GM19468 (cell line): ENCODE measurements at regions not wholly inside any gene's neighbourhood (a gene's known extent, or its start where the extent isn't known, plus 50 kb on each side); places are given as distances from the start of the nearest gene placed in this dataset.
A peak's percentile ranks its signal among the peaks of the same experiment; 100 is the strongest.

Experiments
- ATAC-seq: cut with Tn5 transposase; IDR thresholded peaks from one replicate; pipeline ENCODE4 v1.9.1; 2021; ENCODE audit warnings: mild to moderate bottlenecking, moderate library complexity, moderate number of reproducible peaks; ENCODE audit not compliant: unreplicated experiment; ENCODE audit errors: extremely low read depth

DNA sequence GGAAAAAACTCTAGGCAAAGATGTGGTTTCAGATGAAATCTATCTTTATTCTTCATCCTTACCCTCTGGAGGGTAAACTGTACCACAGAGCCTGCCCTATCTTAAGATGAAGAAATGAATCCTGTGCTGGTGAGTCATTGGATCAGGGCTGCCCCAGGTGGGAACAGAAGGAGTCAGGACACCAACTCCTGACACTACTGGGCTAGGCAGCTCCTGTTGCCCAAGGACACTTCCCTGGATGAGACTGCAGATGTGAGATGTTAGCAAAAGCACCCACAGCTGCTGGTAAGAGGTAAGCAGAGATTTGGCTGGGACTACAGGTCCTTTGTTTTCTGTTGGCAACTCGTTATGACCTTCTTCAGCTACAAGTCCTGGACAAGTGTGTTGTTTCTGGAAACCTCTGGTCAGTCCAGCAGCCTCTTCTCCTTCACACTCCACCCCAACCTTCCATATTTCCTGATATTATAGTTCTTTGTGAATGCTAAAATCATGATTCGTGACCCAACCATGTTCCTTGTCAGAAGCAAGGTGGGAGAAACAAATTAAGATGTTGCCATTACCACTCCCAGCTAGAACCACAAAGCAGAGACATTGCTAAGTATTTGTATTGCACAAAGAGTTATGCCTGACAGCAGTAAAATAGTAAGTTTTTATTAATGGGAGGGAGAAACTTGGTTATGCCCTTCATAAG lies 104.2 kb upstream of the TGFBR2 start:
- ATAC-seq = no peak

DNA sequence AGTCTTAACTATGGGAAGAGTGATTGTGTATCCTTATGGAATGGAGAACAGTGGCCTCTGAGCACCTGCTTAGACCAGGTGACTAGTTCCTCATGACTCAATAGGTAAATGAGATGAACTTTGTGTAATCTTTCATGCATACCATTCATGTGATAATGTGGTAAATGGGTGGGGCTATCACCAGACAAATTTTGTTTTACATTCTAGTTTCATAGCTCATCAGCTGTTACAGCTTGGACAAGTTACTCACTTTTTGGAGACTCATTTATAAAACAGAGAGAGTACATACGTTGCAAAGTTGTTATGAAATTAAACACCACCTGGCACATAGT lies 103.7 kb upstream of the TGFBR2 start:
- ATAC-seq = peak; percentile 50

DNA sequence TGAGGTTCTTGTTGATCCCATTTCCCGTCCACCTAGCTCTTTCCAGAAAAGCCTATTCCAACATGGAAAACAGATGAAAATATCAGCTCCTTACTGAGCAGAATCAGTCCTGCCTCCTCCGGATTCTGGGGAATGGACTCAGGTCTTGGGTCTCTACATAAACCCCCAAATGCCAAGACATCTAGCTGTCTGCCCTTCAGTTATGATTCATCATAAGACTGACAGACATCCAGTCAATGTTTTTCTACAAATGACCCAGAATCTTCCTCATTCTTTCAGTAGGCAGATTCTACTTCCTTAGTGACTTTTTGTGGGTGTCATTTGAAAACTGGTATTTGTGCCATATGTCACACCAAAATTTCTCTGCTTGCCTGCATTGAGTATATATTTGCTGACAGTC lies 103.0 kb upstream of the TGFBR2 start:
- no peak for ATAC-seq

DNA sequence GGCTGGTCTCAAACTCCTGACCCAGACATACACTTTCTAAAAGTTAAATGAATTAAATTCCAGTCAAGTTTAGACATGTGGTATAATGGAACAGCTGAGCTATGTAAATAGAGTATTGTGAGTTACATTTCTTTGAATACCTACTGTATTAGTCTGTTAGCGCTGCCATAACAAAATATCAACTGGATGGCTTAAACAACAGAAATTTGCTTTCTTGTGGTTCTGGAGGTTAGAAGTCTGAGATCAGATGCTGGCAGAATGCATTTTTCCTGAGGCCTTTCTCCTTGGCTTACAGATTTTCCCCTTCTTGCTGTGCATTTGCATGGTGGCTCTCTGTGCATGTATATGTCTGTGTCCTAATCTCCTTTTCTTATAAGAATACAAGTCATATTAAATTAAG lies 101.5 kb upstream of the TGFBR2 start:
- ATAC-seq = no peak

DNA sequence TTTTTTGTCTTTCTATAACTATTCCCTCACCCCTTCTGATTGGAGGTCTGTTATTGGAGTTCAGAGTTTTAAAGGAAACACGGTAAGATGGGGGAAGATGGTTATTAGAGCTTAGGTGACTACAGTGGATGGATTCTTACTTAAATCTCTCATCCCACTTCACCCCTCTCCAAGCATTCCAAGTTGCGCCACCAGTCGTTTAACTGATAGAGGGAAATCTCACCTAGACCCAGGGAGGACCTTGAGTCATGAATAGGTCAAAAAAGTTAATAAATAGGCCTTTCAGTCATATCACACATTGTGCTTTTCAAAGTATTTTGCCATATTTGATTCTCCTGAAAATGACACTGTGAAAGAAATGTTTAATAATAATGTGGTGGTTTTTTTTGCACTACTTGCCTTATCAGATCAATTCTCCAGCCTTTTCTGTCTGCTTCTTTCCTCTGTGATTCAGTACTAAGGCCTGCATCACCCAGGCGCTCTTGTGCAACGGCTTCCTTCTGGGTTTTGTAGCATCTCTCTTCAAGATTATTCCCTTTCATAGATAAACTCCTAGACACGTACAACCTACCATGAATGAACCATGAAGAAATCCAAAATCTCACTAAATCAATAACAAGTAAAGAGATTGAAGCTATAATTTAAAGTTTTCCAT lies 100.4 kb upstream of the TGFBR2 start:
- no peak for ATAC-seq

DNA sequence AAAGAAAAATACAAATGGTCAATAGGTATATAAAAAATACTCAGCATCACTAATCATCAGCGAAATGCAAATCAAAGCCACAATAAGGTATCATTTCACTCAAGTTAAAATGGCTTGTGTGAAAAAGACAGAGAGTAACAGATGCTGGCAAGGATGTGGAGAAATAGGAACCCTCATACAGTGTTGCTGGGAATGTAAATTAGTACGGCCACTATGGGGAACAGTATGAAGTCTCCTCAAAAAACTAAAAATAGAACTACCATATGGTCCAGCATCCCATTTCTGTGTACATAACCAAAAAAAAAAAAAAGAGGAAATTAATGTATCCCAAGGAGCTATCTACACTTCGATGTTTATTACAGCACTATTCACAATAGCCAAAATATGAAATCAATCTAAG lies 98.1 kb upstream of the TGFBR2 start:
- no peak for ATAC-seq

DNA sequence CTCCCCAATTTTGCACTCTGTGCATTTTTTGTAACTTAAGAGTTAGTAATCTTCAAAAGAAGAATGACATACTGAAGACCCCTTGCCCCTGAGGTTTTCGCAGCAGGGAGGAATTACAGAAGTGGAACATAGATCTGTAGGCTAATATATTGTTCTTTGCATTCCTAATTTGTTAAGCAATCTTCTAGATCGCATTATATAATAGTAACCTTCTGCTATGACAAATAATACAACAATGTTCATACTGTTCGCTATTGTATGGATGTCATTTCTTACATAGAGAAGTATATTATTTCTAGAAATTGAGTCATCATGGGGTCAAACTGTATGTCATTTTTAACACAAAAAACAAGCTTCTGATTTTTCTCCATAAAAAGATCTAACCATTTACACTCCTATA lies 95.8 kb upstream of the TGFBR2 start:
- no peak for ATAC-seq

DNA sequence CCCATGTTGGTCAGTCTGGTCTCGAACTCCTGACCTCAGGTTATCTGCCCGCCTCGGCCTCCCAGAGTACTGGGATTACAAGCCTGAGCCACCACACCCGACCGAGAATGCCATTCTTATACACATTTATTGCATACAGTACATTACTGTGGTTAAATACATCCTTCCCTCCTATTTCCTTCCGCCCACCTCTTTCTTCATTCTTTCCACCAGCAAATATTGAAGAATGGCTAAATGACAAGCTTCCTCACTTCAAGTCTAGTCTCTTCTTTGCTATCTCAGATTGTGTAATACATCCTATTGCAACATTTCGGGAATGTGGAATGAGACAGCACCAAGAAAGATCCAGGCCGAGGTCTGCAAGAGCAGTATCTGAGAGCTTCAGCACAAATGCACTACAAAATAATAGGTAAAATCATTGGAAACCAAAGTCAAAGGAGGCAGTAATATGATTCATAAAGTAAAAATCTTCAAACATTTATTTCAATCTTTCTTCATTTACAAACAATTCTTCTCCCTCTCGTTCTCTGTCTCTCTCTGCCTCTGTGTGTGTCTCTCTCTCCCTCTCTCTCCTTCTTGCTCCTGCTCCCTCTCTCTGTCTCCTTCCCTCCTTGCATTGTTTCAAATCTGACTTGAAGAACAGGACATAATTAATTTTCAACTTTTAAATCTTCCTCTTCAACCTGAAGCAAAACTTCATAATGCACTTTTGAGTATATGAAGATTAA lies 94.7 kb upstream of the TGFBR2 start:
- ATAC-seq = no peak

DNA sequence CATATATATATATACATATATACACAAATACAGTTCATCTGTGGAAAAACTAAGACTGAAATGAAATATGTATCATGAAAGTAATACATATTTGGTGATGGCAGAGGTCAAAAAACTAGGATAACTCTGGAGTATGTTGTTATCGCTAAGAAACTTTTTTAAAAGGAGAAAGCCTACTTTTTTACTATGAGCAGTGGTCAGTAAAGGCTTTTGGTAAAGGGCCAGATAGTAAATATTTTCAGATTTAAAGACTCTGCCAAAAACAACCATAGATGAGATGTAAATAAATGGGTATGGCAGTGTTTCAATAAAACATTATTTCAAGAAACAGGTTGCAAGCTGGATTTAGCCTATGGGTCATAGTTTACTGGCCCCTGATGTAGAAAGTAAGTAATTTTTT lies 93.8 kb upstream of the TGFBR2 start:
- ATAC-seq = no peak

DNA sequence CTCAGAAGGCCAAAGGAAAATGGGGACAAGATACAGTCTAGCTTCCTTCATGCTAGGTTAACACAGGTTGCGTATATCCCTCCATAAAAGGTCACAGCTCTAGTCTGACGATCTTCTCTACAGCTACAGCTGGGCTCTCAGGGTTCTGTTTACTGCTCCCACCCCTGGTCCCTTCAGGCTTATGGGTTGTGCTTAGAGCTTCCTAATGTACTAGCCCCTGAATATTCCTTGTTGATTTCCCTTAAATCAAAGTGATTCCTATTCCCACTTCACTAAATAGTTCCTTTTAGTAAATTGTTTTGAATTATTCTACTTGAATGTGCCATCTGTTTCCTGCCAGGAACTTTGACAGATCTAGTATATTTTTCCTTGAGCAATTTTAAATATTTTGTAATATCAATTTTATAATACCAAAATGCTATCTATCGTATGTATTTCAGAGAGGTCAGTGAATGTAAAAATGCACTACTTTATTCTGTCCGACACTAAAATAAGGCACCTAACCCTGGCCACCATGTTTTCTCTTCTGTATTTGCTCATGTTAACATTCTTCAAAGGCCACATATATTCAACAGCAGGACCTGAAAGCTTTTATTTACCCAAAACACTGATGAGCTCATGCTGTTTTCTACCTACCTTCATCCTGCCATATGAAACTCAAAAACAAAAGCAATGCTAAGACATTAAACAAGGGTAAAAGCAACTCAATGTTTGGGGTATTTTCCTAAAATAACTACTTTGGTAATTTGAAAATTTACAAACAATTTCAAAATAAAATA lies 92.8 kb upstream of the TGFBR2 start:
- no peak for ATAC-seq

DNA sequence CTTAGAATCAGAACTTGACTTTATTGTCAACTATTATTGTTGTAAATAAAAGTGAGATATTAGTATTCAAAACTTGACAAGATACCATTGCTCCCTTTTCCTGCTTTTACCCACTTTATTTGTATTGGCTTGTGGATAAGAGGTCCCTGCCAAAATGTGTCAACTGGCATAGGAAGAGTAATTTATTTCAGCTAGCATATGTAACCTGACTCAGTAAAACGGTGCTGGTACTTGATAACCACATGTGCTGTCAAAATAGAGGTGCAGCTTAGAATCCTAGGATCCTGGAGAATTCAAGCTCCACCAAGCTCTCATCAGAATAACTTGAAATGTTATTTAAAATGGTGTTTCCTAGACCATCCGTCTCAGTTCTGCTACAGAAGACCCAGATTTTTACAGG lies 90.2 kb upstream of the TGFBR2 start:
- ATAC-seq = no peak

DNA sequence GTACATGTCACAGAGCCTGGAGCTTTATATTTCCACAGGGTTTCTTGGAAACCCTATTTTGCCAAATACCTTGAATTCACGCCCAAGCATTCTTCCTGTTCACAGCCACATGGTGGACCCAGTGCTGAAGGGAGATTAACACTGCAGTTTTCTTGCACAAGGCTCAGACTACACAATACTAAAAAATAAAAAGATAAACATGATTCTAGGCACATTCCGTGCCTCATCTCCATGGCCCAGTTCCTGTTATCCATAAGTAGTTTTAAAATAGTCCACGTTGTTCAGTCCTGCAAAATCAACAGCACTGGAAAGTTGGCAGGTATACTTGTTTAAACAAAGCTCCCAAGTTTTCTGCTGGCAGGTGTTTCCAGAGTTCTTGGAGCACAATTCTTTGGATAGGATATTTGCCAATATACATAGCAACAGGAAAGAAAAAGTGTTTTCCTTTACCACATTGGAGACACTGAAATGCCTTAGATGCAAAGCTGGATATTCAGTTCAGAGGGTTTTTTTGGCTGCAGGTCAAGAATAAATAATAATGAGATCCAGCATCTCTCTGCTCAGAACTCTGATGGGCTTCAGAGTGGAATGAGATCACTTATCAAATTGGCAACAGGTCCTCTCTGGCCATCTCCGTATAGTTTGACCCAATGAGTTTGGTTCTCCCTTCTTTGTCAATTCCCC lies 88.1 kb upstream of the TGFBR2 start:
- no peak for ATAC-seq

DNA sequence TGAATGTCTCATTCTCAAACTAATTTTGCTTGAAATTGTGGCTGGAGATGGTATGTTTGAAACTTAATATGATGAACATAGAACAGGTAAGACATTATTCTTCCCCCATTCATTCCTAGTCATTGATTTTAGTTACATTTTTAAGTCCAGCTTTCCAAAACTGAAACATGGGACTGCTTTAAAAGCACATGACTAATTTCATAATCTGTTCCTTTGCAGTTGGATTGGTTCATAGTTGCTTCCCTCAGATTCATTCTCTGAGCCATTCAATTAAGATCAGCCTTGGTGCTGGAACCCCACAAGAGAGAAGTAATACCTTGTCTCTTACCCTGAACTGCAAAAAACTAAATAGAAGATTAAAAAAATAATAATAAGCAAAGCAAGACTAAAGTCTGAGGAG lies 87.5 kb upstream of the TGFBR2 start:
- ATAC-seq = no peak

DNA sequence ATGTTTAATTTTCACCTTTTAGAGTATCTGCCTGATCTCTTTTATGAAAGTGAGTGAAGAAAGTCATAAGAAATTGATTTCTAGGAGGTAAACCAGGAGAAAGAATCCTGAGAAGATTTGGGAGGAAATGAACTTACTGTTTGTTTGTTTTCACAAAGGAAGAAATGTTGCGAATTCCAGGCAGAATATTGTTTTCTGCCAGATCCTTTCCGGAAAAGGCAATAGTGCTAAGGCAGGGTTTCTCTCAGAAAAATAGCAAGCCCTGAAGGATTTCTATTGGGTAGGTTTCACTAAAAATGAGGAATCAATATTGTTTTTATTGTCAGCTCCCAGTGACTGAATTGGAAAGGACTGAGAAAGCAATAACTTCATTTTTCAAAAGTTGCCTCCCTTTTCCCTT lies 85.7 kb upstream of the TGFBR2 start:
- no peak for ATAC-seq

DNA sequence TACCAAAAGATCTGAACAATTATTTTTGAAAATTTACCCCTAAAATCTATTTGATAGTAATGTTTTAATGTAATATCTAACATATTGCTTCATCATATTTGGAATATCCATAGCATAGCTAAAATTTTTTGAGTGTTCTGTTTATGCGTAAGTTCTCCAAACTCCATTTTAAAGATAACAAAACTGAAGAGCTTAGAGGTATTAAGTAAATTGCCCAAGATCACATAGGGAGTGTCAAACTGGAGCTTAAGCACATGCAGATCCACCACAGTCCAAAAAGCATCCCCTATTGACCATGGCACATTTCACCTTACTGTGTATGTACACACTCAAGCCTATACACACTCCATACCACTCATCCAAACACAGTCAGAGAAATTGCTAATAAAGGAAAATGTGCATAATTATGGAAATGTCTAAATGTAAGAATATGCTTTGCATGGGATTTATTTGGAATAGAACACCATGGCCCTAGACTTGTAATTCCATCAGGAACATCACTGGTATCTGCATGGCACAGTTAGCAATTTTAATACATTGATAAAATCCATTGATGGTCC lies 85.2 kb upstream of the TGFBR2 start:
- ATAC-seq = no peak

DNA sequence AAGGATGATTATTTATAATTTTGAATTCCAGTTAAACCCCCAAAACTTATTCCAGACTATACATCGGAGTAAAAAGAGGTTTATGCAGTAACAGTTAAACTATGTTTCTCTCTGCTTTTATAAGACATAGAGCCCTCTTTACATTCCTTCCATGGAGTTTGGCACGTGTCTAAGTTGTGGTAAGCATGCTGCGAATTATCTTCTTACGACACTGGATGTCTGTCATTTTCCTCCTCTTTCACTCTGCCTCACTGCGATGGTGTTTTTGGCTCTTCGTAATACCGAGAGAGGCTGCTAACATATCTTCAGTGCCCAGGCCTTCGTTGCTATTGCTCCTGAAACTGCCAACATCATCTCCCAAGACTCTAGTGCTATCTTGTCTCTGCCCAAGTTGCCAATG lies 83.9 kb upstream of the TGFBR2 start:
- ATAC-seq = no peak

DNA sequence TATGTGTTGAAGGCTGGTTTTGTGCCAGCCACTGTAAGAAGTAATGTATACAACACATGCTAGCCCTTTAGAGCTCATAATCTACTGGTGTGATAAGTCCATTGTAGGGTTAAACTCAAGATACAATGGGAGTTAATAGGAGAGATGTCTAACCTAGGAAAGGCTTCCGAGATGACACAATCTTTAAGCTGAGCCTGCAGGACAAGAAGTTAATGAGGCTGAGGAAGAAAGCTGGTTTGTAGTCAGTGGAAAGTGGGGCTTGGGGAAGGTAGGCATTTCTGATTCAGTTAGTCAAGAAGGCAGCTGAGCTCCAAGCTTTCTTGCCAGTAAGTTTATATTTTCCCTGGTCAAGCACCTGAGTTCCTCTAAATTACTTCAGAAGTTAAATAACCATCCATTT lies 83.0 kb upstream of the TGFBR2 start:
- no peak for ATAC-seq

DNA sequence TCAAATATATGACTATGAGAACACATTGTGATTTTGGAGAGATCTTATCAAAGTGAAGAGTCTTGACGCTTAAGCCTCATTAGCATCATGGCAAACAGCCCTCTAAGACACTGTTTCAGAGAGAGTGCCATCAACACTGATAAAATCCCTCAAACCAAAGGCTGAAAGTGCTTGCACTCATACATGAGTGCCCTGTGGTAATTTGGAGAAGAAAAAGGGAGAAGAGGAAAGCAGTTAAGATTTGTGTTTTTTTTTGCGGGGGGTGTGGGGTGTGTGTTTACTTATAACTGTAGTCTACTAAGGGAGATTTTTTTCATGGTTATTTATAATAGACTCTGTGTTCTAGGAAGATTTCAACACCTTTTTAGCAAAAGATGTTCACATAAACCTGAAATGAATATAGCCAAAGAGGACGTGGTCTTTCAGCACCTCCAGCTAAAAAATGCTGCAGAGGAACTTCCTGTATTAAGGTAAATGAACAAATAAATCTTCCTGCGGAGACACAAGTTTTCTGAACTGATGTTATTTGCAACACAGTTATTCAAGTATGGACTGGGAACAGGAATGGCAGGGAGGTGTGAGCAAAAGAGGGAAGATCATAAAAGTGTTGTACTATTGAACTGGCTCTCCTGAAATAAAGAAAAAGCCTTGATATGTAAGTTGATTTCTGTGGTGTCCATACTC lies 81.9 kb upstream of the TGFBR2 start:
- no peak for ATAC-seq

DNA sequence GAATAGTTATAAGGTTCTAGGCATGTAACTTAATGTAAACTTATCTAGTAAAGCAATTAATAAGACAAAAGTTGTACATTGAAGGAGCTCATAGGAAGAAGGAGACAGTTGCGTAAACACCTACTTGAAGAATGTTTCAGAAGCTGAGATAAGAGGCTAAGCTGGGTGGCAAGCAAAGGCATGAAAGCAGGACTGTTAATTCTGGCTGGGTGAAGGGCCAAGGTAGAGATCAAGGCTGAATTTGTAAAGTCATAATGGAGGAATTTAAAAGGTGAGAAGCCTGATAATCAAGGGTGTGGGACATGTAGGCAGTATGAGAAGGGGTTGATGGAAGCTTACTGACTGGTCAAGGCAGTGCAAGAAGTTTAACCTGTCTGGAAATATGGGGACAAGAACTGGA lies 80.4 kb upstream of the TGFBR2 start:
- no peak for ATAC-seq

DNA sequence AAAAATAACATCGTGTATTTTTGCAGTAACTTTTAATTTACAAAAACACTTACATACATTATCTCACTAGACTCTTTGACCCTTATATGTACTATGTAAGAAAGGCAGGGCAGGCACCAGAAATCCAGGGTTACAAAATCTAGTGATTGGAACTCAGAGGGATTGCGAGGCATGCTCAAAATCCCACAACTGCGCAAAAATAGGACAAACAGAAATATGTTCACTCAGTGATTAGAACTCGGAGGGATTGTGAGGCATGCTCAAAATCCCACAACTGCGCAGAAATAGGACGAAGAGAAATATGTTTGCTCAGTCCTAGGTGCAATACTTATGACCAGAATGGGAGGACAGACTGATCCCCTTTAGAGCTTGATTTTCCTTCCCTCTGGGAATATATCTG lies 79.2 kb upstream of the TGFBR2 start:
- ATAC-seq = no peak
